Cardiac fibroblast (primary cell): ENCODE measurements at regions not wholly inside any gene's neighbourhood (a gene's known extent, or its start where the extent isn't known, plus 50 kb on each side); places are given as distances from the start of the nearest gene placed in this dataset.

Experiments
- DNase-seq, 2 donors: peaks; one replicate each; pipeline versions ENCODE4 v3.0.0 to v3.0.0-alpha.2; 2010; ENCODE audit warnings: low read depth in 2 of 2
- H3K4me3 ChIP-seq, 2 donors: replicated peaks in 1 of 2; 1 replicate in 1 of 2; 2 replicates in 1 of 2; pipeline ENCODE4 v1.5.1; 2011; ENCODE audit warnings: low read depth in 2 of 2, low read length in 2 of 2, mild to moderate bottlenecking in 2 of 2, moderate library complexity in 1 of 2
- TF ChIP-seq, protein P1 (sequence below): IDR thresholded peaks from one replicate; pipeline ENCODE4 v1.5.1; 2011; ENCODE audit warnings: low read depth, mild to moderate bottlenecking, low read length, inconsistent platforms

GRCh38 chr3:82790307-82791097, 1029.1 kb upstream of the GBE1 start:
- TF ChIP-seq, protein P1, sequence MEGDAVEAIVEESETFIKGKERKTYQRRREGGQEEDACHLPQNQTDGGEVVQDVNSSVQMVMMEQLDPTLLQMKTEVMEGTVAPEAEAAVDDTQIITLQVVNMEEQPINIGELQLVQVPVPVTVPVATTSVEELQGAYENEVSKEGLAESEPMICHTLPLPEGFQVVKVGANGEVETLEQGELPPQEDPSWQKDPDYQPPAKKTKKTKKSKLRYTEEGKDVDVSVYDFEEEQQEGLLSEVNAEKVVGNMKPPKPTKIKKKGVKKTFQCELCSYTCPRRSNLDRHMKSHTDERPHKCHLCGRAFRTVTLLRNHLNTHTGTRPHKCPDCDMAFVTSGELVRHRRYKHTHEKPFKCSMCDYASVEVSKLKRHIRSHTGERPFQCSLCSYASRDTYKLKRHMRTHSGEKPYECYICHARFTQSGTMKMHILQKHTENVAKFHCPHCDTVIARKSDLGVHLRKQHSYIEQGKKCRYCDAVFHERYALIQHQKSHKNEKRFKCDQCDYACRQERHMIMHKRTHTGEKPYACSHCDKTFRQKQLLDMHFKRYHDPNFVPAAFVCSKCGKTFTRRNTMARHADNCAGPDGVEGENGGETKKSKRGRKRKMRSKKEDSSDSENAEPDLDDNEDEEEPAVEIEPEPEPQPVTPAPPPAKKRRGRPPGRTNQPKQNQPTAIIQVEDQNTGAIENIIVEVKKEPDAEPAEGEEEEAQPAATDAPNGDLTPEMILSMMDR, result no peak
- DNase-seq, result no peak
- H3K4me3 ChIP-seq, result no peak overlapping the region

GRCh38 chr3:82783194-82783593, 1021.7 kb upstream of the GBE1 start:
- TF ChIP-seq, protein P1, result no peak
- H3K4me3 ChIP-seq, result no peak overlapping the region
- no peak for DNase-seq

GRCh38 chr3:82773207-82773606, 1011.8 kb upstream of the GBE1 start:
- H3K4me3 ChIP-seq, result no peak overlapping the region
- no peak for DNase-seq
- TF ChIP-seq, protein P1, result no peak

- TF ChIP-seq, protein P1, result no peak
- no peak overlapping the region for H3K4me3 ChIP-seq
- DNase-seq, result no peak
Measured at GRCh38 chr3:82764521-82764920, 1003.1 kb upstream of the GBE1 start.

- H3K4me3 ChIP-seq, result no peak overlapping the region
- TF ChIP-seq, protein P1, result no peak
- no peak for DNase-seq
Measured at GRCh38 chr3:82761858-82762257, 1000.4 kb upstream of the GBE1 start.

- H3K4me3 ChIP-seq, result no peak overlapping the region
- TF ChIP-seq, protein P1, result no peak
- DNase-seq, result no peak
Measured at GRCh38 chr3:82745544-82745943, 984.1 kb upstream of the GBE1 start.

GRCh38 chr3:82743196-82743595, 981.8 kb upstream of the GBE1 start:
- TF ChIP-seq, protein P1, result no peak
- no peak for DNase-seq
- no peak overlapping the region for H3K4me3 ChIP-seq
